ENCODE measurements at regions not wholly inside any gene's neighbourhood (a gene's known extent, or its start where the extent isn't known, plus 50 kb on each side); places are given as distances from the start of the nearest gene placed in this dataset.

GRCh38 chr5:125042261-125042890, 295.9 kb upstream of the ZNF608 start:
- DNase-seq (ENCODE audit: low read depth): peak; percentile 83
- TF ChIP-seq CTCF (IDR thresholded peaks at IDR 0.05; ENCODE audit: insufficient read depth, low read length): no peak
- no peak overlapping the region for H3K4me3 ChIP-seq (ENCODE audit: low read depth, low read length)

- TF ChIP-seq CTCF (IDR thresholded peaks at IDR 0.05; ENCODE audit: insufficient read depth, low read length): no peak
- H3K4me3 ChIP-seq (ENCODE audit: low read depth, low read length): no peak overlapping the region
- DNase-seq (ENCODE audit: low read depth): peak; percentile 87
These were observed 297.4 kb upstream of the ZNF608 start for GRCh38 chr5:125043781-125044391.

DNA sequence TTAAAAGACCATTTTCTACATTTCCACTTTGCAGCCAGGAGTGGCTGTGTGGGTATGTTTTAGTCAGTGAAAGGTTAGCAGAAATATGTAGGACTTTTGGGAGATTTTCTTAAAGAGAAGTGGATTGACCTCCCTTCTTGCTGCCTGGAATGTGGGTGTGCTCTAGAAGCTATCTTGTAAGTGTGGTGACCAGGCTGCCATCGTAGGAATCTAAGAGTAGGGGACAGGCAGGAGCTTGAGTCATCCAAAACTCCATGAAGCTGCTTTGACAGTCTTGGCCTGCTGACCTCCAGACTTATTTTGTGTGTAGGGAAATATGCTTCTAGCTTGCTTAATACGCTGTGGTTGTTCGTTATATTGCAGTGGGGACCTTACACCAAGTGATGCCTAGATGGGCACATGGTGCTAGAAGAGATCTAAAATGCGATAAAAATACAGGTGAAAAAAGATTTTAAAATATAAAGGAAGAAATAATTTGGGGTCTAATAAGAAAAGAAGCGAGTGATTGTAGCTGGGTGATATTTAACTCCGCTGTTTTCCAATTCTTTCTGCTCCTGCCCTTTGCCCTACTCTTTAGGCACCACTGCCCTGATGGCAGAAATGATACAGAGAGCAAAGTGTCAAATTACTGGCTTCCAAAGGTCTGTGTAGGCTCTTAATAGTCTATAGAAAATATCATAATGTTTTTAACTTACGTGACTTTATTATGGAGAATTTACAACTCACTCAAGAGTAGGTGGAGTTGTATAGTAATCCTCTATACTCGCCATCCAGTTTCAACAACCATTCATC, 298.2 kb upstream of the ZNF608 start:
- TF ChIP-seq CTCF (IDR thresholded peaks at IDR 0.05; ENCODE audit: insufficient read depth, low read length): no peak
- DNase-seq (ENCODE audit: low read depth): no peak
- no peak overlapping the region for H3K4me3 ChIP-seq (ENCODE audit: low read depth, low read length)

DNA sequence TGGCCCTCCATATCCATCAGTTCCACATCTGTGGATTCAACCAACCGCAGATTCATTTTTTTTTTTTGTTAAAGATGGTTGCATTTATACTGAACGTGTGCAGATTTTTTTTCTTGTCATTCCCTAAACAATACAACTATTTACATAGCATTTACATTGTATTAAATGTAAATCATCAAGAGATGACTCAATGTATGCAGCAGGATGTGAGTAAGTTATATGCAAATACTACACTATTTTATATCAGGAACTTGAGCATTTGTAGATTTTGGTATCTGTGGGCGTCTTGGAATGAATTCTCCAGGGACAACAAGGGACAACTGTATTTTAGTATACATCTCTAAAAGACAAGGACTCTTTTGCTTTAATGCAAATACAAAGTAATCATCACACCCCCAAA, 299.2 kb upstream of the ZNF608 start:
- TF ChIP-seq CTCF (IDR thresholded peaks at IDR 0.05; ENCODE audit: insufficient read depth, low read length): no peak
- no peak overlapping the region for H3K4me3 ChIP-seq (ENCODE audit: low read depth, low read length)
- no peak for DNase-seq (ENCODE audit: low read depth)

- TF ChIP-seq CTCF (IDR thresholded peaks at IDR 0.05; ENCODE audit: insufficient read depth, low read length): no peak
- no peak for DNase-seq (ENCODE audit: low read depth)
- no peak overlapping the region for H3K4me3 ChIP-seq (ENCODE audit: low read depth, low read length)
These were observed 300.4 kb upstream of the ZNF608 start for GRCh38 chr5:125046838-125047237.

DNA sequence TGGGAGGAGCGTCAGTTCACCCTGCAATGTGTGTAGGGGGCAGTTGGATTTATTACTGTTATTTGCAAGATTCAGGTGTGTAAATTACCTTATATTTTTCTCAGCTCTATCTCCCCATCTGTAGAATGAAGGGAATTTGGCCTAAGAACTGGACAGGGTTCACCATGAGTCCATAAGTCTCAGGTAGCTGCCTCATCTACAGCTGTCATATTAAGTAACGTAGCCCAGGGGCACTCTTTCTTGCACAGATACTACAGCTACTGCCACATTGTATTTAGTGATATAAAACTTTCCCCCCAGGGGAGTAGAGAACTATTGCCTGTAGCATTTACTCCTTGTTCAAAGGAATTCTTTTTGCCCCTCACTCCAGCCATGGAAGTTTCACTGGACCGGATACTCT, 301.4 kb upstream of the ZNF608 start:
- DNase-seq (ENCODE audit: low read depth): no peak

More for the DNA sequence above, 301.4 kb upstream of the ZNF608 start:
- no peak for TF ChIP-seq CTCF (IDR thresholded peaks at IDR 0.05; ENCODE audit: insufficient read depth, low read length)
- H3K4me3 ChIP-seq (ENCODE audit: low read depth, low read length): no peak overlapping the region
